ENCODE measurements at regions not wholly inside any gene's neighbourhood (a gene's known extent, or its start where the extent isn't known, plus 50 kb on each side); places are given as distances from the start of the nearest gene placed in this dataset.

- H3K27me3 ChIP-seq = no peaks in the 10 kb centered on the region
- DNase-seq = no peak
- H3K4me1 ChIP-seq (replicated peaks in 1 of 2) = peaks cover 0 to 7% of the 10 kb centered on the region in 2 donors
- 92 to 95% (median 93%) methylated on average over 4 of the region's 4 CpGs for WGBS, 4 donors
- intact Hi-C loops (cut with DNase I) = no loop called here
- no peaks in the 10 kb centered on the region for H3K36me3 ChIP-seq (replicated peaks in 1 of 2)
- no peak overlapping the region for H3K27ac ChIP-seq
- H3K4me3 ChIP-seq = no peak overlapping the region
- no peaks in the 10 kb centered on the region for H3K9me3 ChIP-seq (replicated peaks in 1 of 3)
- TF ChIP-seq POLR2A (IDR thresholded peaks at IDR 0.05) (no peak), CTCF (IDR thresholded peaks at IDR 0.05) (no peak)
Measured at GRCh38 chr11:122264121-122264520, 148.1 kb upstream of the BLID start.

- Histone ChIP-seq H3K27me3 (no peaks in the 10 kb centered on the region), H3K36me3 (replicated peaks in 1 of 2) (no peaks in the 10 kb centered on the region), H3K4me3 (no peak overlapping the region), H3K9me3 (replicated peaks in 1 of 3) (no peaks in the 10 kb centered on the region), H3K27ac (no peak overlapping the region), H3K4me1 (replicated peaks in 1 of 2) (no peaks in the 10 kb centered on the region)
- 72 to 85% (median 79%) methylated on average over 4 of the region's 4 CpGs for WGBS, 4 donors
- intact Hi-C loops (cut with DNase I) = no loop called here
- no peak for TF ChIP-seq CTCF (IDR thresholded peaks at IDR 0.05)
- TF ChIP-seq POLR2A (IDR thresholded peaks at IDR 0.05) = no peak
- DNase-seq = no peak
Measured at GRCh38 chr11:122261546-122261945, 145.5 kb upstream of the BLID start.

GRCh38 chr11:122259195-122259821, 143.3 kb upstream of the BLID start:
- no peak for DNase-seq

GRCh38 chr11:122258446-122259194, 142.6 kb upstream of the BLID start:
- Histone ChIP-seq H3K27me3 (no peaks in the 10 kb centered on the region), H3K4me3 (no peak overlapping the region), H3K36me3 (replicated peaks in 1 of 2) (no peaks in the 10 kb centered on the region), H3K27ac (no peak overlapping the region), H3K9me3 (replicated peaks in 1 of 3) (no peaks in the 10 kb centered on the region), H3K4me1 (replicated peaks in 1 of 2) (no peaks in the 10 kb centered on the region)
- TF ChIP-seq POLR2A (IDR thresholded peaks at IDR 0.05) (no peak), CTCF (IDR thresholded peaks at IDR 0.05) (no peak)
- intact Hi-C loops (cut with DNase I) = no loop called here
- WGBS, 4 donors = 42 to 67% (median 52%) methylated on average over 1 of the region's 1 CpG
- DNase-seq = no peak

More at GRCh38 chr11:122259195-122259821, 143.3 kb upstream of the BLID start:
- intact Hi-C loops (cut with DNase I) = no loop called here
- Histone ChIP-seq H3K36me3 (replicated peaks in 1 of 2) (no peaks in the 10 kb centered on the region), H3K27me3 (no peaks in the 10 kb centered on the region), H3K9me3 (replicated peaks in 1 of 3) (no peaks in the 10 kb centered on the region), H3K4me1 (replicated peaks in 1 of 2) (no peaks in the 10 kb centered on the region), H3K27ac (no peak overlapping the region), H3K4me3 (no peak overlapping the region)
- TF ChIP-seq CTCF (IDR thresholded peaks at IDR 0.05) (no peak), POLR2A (IDR thresholded peaks at IDR 0.05) (no peak)
- 86 to 92% (median 88%) methylated on average over 7 of the region's 7 CpGs for WGBS, 4 donors

All from adrenal gland (tissue), 9 donors.